ENCODE measurements at regions not wholly inside any gene's neighbourhood (a gene's known extent, or its start where the extent isn't known, plus 50 kb on each side); places are given as distances from the start of the nearest gene placed in this dataset.
"Not testable (repeated sequence)": the region's sequence is repeated elsewhere in the genome, so short reads cannot be mapped to it uniquely, and the experiment has no call there.

GRCh38 chr17:68757866-68758757 is 156.9 kb upstream of the FAM20A start:
- DNase-seq; in situ Hi-C loops (cut with MboI; ENCODE audit: low pct_unique_long_range_greater_than_20kb, low sequenced_read_pairs): not testable (repeated sequence)

GRCh38 chr17:68753985-68754769 is 153.0 kb upstream of the FAM20A start:
- no peak for DNase-seq

GRCh38 chr17:68750208-68750562 is 149.0 kb upstream of the FAM20A start:
- no peak for DNase-seq
- in situ Hi-C loops (cut with MboI; ENCODE audit: low pct_unique_long_range_greater_than_20kb, low sequenced_read_pairs): no loop called here

More at GRCh38 chr17:68753985-68754769, 153.0 kb upstream of the FAM20A start:
- in situ Hi-C loops (cut with MboI; ENCODE audit: low pct_unique_long_range_greater_than_20kb, low sequenced_read_pairs): no loop called here

- in situ Hi-C loops (cut with MboI; ENCODE audit: low pct_unique_long_range_greater_than_20kb, low sequenced_read_pairs): no loop called here
- DNase-seq: no peak
Observed at GRCh38 chr17:68749349-68750207, 148.4 kb upstream of the FAM20A start.

GRCh38 chr17:68748381-68748780 is 147.2 kb upstream of the FAM20A start:
- in situ Hi-C loops (cut with MboI; ENCODE audit: low pct_unique_long_range_greater_than_20kb, low sequenced_read_pairs): no loop called here
- no peak for DNase-seq

- in situ Hi-C loops (cut with MboI; ENCODE audit: low pct_unique_long_range_greater_than_20kb, low sequenced_read_pairs): no loop called here
Observed at GRCh38 chr17:68740555-68741447, 139.6 kb upstream of the FAM20A start.

GRCh38 chr17:68737761-68738443 is 136.7 kb upstream of the FAM20A start:
- no peak for DNase-seq
- in situ Hi-C loops (cut with MboI; ENCODE audit: low pct_unique_long_range_greater_than_20kb, low sequenced_read_pairs): no loop called here

More at GRCh38 chr17:68740555-68741447, 139.6 kb upstream of the FAM20A start:
- peak; percentile 23 for DNase-seq

- in situ Hi-C loops (cut with MboI; ENCODE audit: low pct_unique_long_range_greater_than_20kb, low sequenced_read_pairs): no loop called here
- DNase-seq: no peak
Observed at GRCh38 chr17:68734931-68735330, 133.8 kb upstream of the FAM20A start.

GRCh38 chr17:68734187-68734900 is 133.2 kb upstream of the FAM20A start:
- DNase-seq: no peak
- in situ Hi-C loops (cut with MboI; ENCODE audit: low pct_unique_long_range_greater_than_20kb, low sequenced_read_pairs): no loop called here

- in situ Hi-C loops (cut with MboI; ENCODE audit: low pct_unique_long_range_greater_than_20kb, low sequenced_read_pairs): no loop called here
- DNase-seq: no peak
Observed at GRCh38 chr17:68733241-68734176, 132.3 kb upstream of the FAM20A start.

GRCh38 chr17:68732301-68732749 is 131.2 kb upstream of the FAM20A start:
- in situ Hi-C loops (cut with MboI; ENCODE audit: low pct_unique_long_range_greater_than_20kb, low sequenced_read_pairs): no loop called here
- DNase-seq: no peak

- DNase-seq: no peak
- in situ Hi-C loops (cut with MboI; ENCODE audit: low pct_unique_long_range_greater_than_20kb, low sequenced_read_pairs): no loop called here
Observed at GRCh38 chr17:68731465-68731864, 130.3 kb upstream of the FAM20A start.

GRCh38 chr17:68719431-68719830 is 118.3 kb upstream of the FAM20A start:
- in situ Hi-C loops (cut with MboI; ENCODE audit: low pct_unique_long_range_greater_than_20kb, low sequenced_read_pairs): no loop called here
- DNase-seq: no peak

- in situ Hi-C loops (cut with MboI; ENCODE audit: low pct_unique_long_range_greater_than_20kb, low sequenced_read_pairs): no loop called here
- no peak for DNase-seq
Observed at GRCh38 chr17:68718926-68719325, 117.8 kb upstream of the FAM20A start.

- DNase-seq: no peak
- in situ Hi-C loops (cut with MboI; ENCODE audit: low pct_unique_long_range_greater_than_20kb, low sequenced_read_pairs): no loop called here
Observed at GRCh38 chr17:68718465-68718864, 117.3 kb upstream of the FAM20A start.

- in situ Hi-C loops (cut with MboI; ENCODE audit: low pct_unique_long_range_greater_than_20kb, low sequenced_read_pairs): no loop called here
- DNase-seq: no peak
Observed at GRCh38 chr17:68714676-68715075, 113.5 kb upstream of the FAM20A start.

Measured in KBM-7 (cell line).